ENCODE measurements at regions not wholly inside any gene's neighbourhood (a gene's known extent, or its start where the extent isn't known, plus 50 kb on each side); places are given as distances from the start of the nearest gene placed in this dataset.

GRCh38 chrX:101745046-101745445 is 85.4 kb upstream of the ARMCX2 start:
- TF ChIP-seq CTCF (conservative IDR thresholded peaks at IDR 0.05; ENCODE audit: low read depth, low read length) (no peak), EZH2phosphoT487 (IDR thresholded peaks at IDR 0.05; ENCODE audit: borderline replicate concordance, low read length) (no peak), EZH2 (IDR thresholded peaks at IDR 0.05; ENCODE audit: low read length, unreplicated experiment) (no peak)

All from PC-3 (cell line).